ENCODE measurements at regions not wholly inside any gene's neighbourhood (a gene's known extent, or its start where the extent isn't known, plus 50 kb on each side); places are given as distances from the start of the nearest gene placed in this dataset.

- no peaks in the 10 kb centered on the region for H3K9me3 ChIP-seq (ENCODE audit: control extremely low read depth in 1 of 5, control insufficient read depth in 4 of 5, insufficient read depth in 2 of 5, low read depth in 1 of 5, low read length in 4 of 5)
- ChIA-PET CTCF (no interaction called here), POLR2A (no interaction called here)
- H3K27ac ChIP-seq (ENCODE audit: insufficient read depth in 1 of 2, low read depth in 1 of 2, low read length in 2 of 2, poor library complexity in 1 of 2, severe bottlenecking in 2 of 2) = no peak overlapping the region
- H3K36me3 ChIP-seq (ENCODE audit: control insufficient read depth in 4 of 4, insufficient read depth in 4 of 4, low read length in 3 of 4) = no peaks in the 10 kb centered on the region
- H3K4me1 ChIP-seq (ENCODE audit: control extremely low read depth in 1 of 4, control insufficient read depth in 4 of 4, insufficient read depth in 4 of 4, low read length in 3 of 4) = no peaks in the 10 kb centered on the region
- no peak for DNase-seq
- no peak overlapping the region for H3K4me3 ChIP-seq (ENCODE audit: control insufficient read depth in 1 of 7, extremely low read depth in 1 of 7, insufficient read depth in 4 of 7, low read depth in 2 of 7, low read length in 6 of 7)
- WGBS (ENCODE audit: insufficient coverage) = no CpG with 5 or more reads among the region's 3 CpGs
- no peaks in the 10 kb centered on the region for H3K27me3 ChIP-seq (replicated peaks in 2 of 5; ENCODE audit: control insufficient read depth in 4 of 5, insufficient read depth in 5 of 5, low read length in 4 of 5)
Measured at GRCh38 chr3:109930582-109930981, 593.2 kb upstream of the DPPA4 start.

- Histone ChIP-seq H3K9me3 (ENCODE audit: control extremely low read depth in 1 of 5, control insufficient read depth in 4 of 5, insufficient read depth in 2 of 5, low read depth in 1 of 5, low read length in 4 of 5) (no peaks in the 10 kb centered on the region), H3K36me3 (ENCODE audit: control insufficient read depth in 4 of 4, insufficient read depth in 4 of 4, low read length in 3 of 4) (no peaks in the 10 kb centered on the region), H3K4me1 (ENCODE audit: control extremely low read depth in 1 of 4, control insufficient read depth in 4 of 4, insufficient read depth in 4 of 4, low read length in 3 of 4) (no peaks in the 10 kb centered on the region), H3K27ac (ENCODE audit: insufficient read depth in 1 of 2, low read depth in 1 of 2, low read length in 2 of 2, poor library complexity in 1 of 2, severe bottlenecking in 2 of 2) (no peak overlapping the region), H3K27me3 (replicated peaks in 2 of 5; ENCODE audit: control insufficient read depth in 4 of 5, insufficient read depth in 5 of 5, low read length in 4 of 5) (no peaks in the 10 kb centered on the region), H3K4me3 (ENCODE audit: control insufficient read depth in 1 of 7, extremely low read depth in 1 of 7, insufficient read depth in 4 of 7, low read depth in 2 of 7, low read length in 6 of 7) (no peak overlapping the region)
- ChIA-PET CTCF (no interaction called here), POLR2A (no interaction called here)
- WGBS (ENCODE audit: insufficient coverage) = no CpG with 5 or more reads among the region's 1 CpG
- no peak for DNase-seq
Measured at GRCh38 chr3:109933576-109933975, 596.2 kb upstream of the DPPA4 start.

GRCh38 chr3:109939817-109940216 lies 602.5 kb upstream of the DPPA4 start:
- POLR2A ChIA-PET = no interaction called here
- Histone ChIP-seq H3K4me3 (ENCODE audit: control insufficient read depth in 1 of 7, extremely low read depth in 1 of 7, insufficient read depth in 4 of 7, low read depth in 2 of 7, low read length in 6 of 7) (no peak overlapping the region), H3K9me3 (ENCODE audit: control extremely low read depth in 1 of 5, control insufficient read depth in 4 of 5, insufficient read depth in 2 of 5, low read depth in 1 of 5, low read length in 4 of 5) (no peaks in the 10 kb centered on the region), H3K27ac (ENCODE audit: insufficient read depth in 1 of 2, low read depth in 1 of 2, low read length in 2 of 2, poor library complexity in 1 of 2, severe bottlenecking in 2 of 2) (no peak overlapping the region), H3K27me3 (replicated peaks in 2 of 5; ENCODE audit: control insufficient read depth in 4 of 5, insufficient read depth in 5 of 5, low read length in 4 of 5) (no peaks in the 10 kb centered on the region), H3K36me3 (ENCODE audit: control insufficient read depth in 4 of 4, insufficient read depth in 4 of 4, low read length in 3 of 4) (no peaks in the 10 kb centered on the region), H3K4me1 (ENCODE audit: control extremely low read depth in 1 of 4, control insufficient read depth in 4 of 4, insufficient read depth in 4 of 4, low read length in 3 of 4) (no peaks in the 10 kb centered on the region)
- WGBS (ENCODE audit: insufficient coverage) = no CpG with 5 or more reads among the region's 1 CpG
- DNase-seq = no peak
- CTCF ChIA-PET = no interaction called here

DNA sequence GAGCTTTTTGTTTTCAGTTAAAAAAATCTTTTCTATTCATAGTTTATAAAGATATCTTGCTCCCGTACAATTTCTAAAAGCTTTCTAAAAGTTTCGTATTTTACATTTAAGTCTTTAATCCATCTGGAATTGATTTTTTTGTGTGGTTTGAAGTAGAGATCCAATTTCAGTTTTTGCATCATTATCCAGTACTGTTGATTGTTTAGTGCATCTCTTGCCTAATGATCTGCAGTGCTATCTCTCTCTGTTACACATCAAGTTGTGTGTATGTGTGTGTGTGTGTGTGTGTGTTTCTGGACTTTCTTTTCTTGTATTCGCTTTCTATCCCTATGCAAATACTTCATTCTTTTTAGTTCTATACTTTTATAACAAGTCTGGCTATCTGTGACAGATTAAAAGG lies 605.8 kb upstream of the DPPA4 start:
- no peaks in the 10 kb centered on the region for H3K27me3 ChIP-seq (replicated peaks in 2 of 5; ENCODE audit: control insufficient read depth in 4 of 5, insufficient read depth in 5 of 5, low read length in 4 of 5)
- WGBS (ENCODE audit: insufficient coverage) = no CpG with 5 or more reads among the region's 3 CpGs
- POLR2A ChIA-PET = no interaction called here
- no peaks in the 10 kb centered on the region for H3K4me1 ChIP-seq (ENCODE audit: control extremely low read depth in 1 of 4, control insufficient read depth in 4 of 4, insufficient read depth in 4 of 4, low read length in 3 of 4)
- H3K27ac ChIP-seq (ENCODE audit: insufficient read depth in 1 of 2, low read depth in 1 of 2, low read length in 2 of 2, poor library complexity in 1 of 2, severe bottlenecking in 2 of 2) = no peak overlapping the region
- no peak for DNase-seq
- H3K9me3 ChIP-seq (ENCODE audit: control extremely low read depth in 1 of 5, control insufficient read depth in 4 of 5, insufficient read depth in 2 of 5, low read depth in 1 of 5, low read length in 4 of 5) = no peaks in the 10 kb centered on the region
- CTCF ChIA-PET = no interaction called here
- no peak overlapping the region for H3K4me3 ChIP-seq (ENCODE audit: control insufficient read depth in 1 of 7, extremely low read depth in 1 of 7, insufficient read depth in 4 of 7, low read depth in 2 of 7, low read length in 6 of 7)
- H3K36me3 ChIP-seq (ENCODE audit: control insufficient read depth in 4 of 4, insufficient read depth in 4 of 4, low read length in 3 of 4) = no peaks in the 10 kb centered on the region

DNA sequence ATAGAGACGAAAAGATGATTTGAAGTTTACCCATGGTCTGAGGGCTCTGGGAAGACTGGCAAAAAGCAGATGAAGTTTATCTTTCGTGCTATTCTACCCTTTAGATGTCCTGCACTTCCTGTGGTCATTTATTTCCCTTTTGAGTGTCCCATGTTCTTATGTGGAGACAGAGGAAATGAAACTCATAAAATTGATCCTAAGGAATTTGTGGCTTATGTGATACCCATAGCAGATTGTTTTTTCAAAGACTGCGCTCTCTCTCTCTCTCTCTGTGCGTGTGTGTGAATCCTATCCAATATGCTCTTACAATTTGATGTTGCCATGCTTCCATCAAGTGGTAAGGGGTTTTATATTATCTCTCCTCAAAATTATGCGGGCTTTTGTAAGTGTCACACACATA lies 607.5 kb upstream of the DPPA4 start:
- H3K9me3 ChIP-seq (ENCODE audit: control extremely low read depth in 1 of 5, control insufficient read depth in 4 of 5, insufficient read depth in 2 of 5, low read depth in 1 of 5, low read length in 4 of 5) = no peaks in the 10 kb centered on the region
- H3K4me3 ChIP-seq (ENCODE audit: control insufficient read depth in 1 of 7, extremely low read depth in 1 of 7, insufficient read depth in 4 of 7, low read depth in 2 of 7, low read length in 6 of 7) = no peak overlapping the region
- no peaks in the 10 kb centered on the region for H3K4me1 ChIP-seq (ENCODE audit: control extremely low read depth in 1 of 4, control insufficient read depth in 4 of 4, insufficient read depth in 4 of 4, low read length in 3 of 4)
- no peaks in the 10 kb centered on the region for H3K36me3 ChIP-seq (ENCODE audit: control insufficient read depth in 4 of 4, insufficient read depth in 4 of 4, low read length in 3 of 4)
- CTCF ChIA-PET = no interaction called here
- DNase-seq = no peak
- H3K27me3 ChIP-seq (replicated peaks in 2 of 5; ENCODE audit: control insufficient read depth in 4 of 5, insufficient read depth in 5 of 5, low read length in 4 of 5) = no peaks in the 10 kb centered on the region
- WGBS (ENCODE audit: insufficient coverage) = 29% methylated on average over 1 of the region's 5 CpGs
- H3K27ac ChIP-seq (ENCODE audit: insufficient read depth in 1 of 2, low read depth in 1 of 2, low read length in 2 of 2, poor library complexity in 1 of 2, severe bottlenecking in 2 of 2) = no peak overlapping the region
- POLR2A ChIA-PET = no interaction called here

DNA sequence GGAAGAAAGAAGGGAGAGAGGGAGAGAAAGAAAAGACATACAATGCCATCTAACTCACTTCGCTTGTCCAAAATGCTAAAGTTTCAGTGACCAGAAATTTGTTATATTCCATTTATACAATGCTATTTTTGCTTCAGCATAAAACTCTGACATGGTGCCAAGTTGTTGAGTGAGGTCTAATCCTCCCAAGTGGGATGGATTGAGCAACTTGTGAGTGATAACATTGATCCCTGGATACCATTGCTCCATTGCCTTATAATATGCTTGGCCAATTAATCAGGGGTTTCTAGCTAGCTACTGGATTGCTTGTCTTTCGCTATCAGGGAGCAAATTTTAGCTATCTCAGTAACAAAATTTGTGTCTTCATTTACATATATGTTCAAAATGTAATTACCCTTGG lies 615.6 kb upstream of the DPPA4 start:
- no peak for DNase-seq
- POLR2A ChIA-PET = no interaction called here

GRCh38 chr3:109963831-109964230 lies 626.5 kb upstream of the DPPA4 start:
- WGBS (ENCODE audit: insufficient coverage) = 12% methylated on average over 3 of the region's 4 CpGs
- Histone ChIP-seq H3K27me3 (replicated peaks in 2 of 5; ENCODE audit: control insufficient read depth in 4 of 5, insufficient read depth in 5 of 5, low read length in 4 of 5) (no peaks in the 10 kb centered on the region), H3K36me3 (ENCODE audit: control insufficient read depth in 4 of 4, insufficient read depth in 4 of 4, low read length in 3 of 4) (no peaks in the 10 kb centered on the region), H3K27ac (ENCODE audit: insufficient read depth in 1 of 2, low read depth in 1 of 2, low read length in 2 of 2, poor library complexity in 1 of 2, severe bottlenecking in 2 of 2) (no peak overlapping the region), H3K4me3 (ENCODE audit: control insufficient read depth in 1 of 7, extremely low read depth in 1 of 7, insufficient read depth in 4 of 7, low read depth in 2 of 7, low read length in 6 of 7) (no peak overlapping the region), H3K4me1 (ENCODE audit: control extremely low read depth in 1 of 4, control insufficient read depth in 4 of 4, insufficient read depth in 4 of 4, low read length in 3 of 4) (no peaks in the 10 kb centered on the region), H3K9me3 (ENCODE audit: control extremely low read depth in 1 of 5, control insufficient read depth in 4 of 5, insufficient read depth in 2 of 5, low read depth in 1 of 5, low read length in 4 of 5) (no peaks in the 10 kb centered on the region)
- no peak for DNase-seq
- CTCF ChIA-PET = no interaction called here
- POLR2A ChIA-PET = no interaction called here

More for the DNA sequence above, 615.6 kb upstream of the DPPA4 start:
- Histone ChIP-seq H3K27me3 (replicated peaks in 2 of 5; ENCODE audit: control insufficient read depth in 4 of 5, insufficient read depth in 5 of 5, low read length in 4 of 5) (no peaks in the 10 kb centered on the region), H3K9me3 (ENCODE audit: control extremely low read depth in 1 of 5, control insufficient read depth in 4 of 5, insufficient read depth in 2 of 5, low read depth in 1 of 5, low read length in 4 of 5) (no peaks in the 10 kb centered on the region), H3K27ac (ENCODE audit: insufficient read depth in 1 of 2, low read depth in 1 of 2, low read length in 2 of 2, poor library complexity in 1 of 2, severe bottlenecking in 2 of 2) (no peak overlapping the region), H3K4me1 (ENCODE audit: control extremely low read depth in 1 of 4, control insufficient read depth in 4 of 4, insufficient read depth in 4 of 4, low read length in 3 of 4) (no peaks in the 10 kb centered on the region), H3K4me3 (ENCODE audit: control insufficient read depth in 1 of 7, extremely low read depth in 1 of 7, insufficient read depth in 4 of 7, low read depth in 2 of 7, low read length in 6 of 7) (no peak overlapping the region), H3K36me3 (ENCODE audit: control insufficient read depth in 4 of 4, insufficient read depth in 4 of 4, low read length in 3 of 4) (no peaks in the 10 kb centered on the region)
- CTCF ChIA-PET = no interaction called here
- WGBS (ENCODE audit: insufficient coverage) = no CpG with 5 or more reads among the region's 2 CpGs

- H3K9me3 ChIP-seq (ENCODE audit: control extremely low read depth in 1 of 5, control insufficient read depth in 4 of 5, insufficient read depth in 2 of 5, low read depth in 1 of 5, low read length in 4 of 5) = no peaks in the 10 kb centered on the region
- CTCF ChIA-PET = no interaction called here
- H3K27ac ChIP-seq (ENCODE audit: insufficient read depth in 1 of 2, low read depth in 1 of 2, low read length in 2 of 2, poor library complexity in 1 of 2, severe bottlenecking in 2 of 2) = no peak overlapping the region
- H3K36me3 ChIP-seq (ENCODE audit: control insufficient read depth in 4 of 4, insufficient read depth in 4 of 4, low read length in 3 of 4) = no peaks in the 10 kb centered on the region
- no peak for DNase-seq
- no peaks in the 10 kb centered on the region for H3K4me1 ChIP-seq (ENCODE audit: control extremely low read depth in 1 of 4, control insufficient read depth in 4 of 4, insufficient read depth in 4 of 4, low read length in 3 of 4)
- H3K27me3 ChIP-seq (replicated peaks in 2 of 5; ENCODE audit: control insufficient read depth in 4 of 5, insufficient read depth in 5 of 5, low read length in 4 of 5) = no peaks in the 10 kb centered on the region
- WGBS (ENCODE audit: insufficient coverage) = no CpG with 5 or more reads among the region's 4 CpGs
- POLR2A ChIA-PET = no interaction called here
- no peak overlapping the region for H3K4me3 ChIP-seq (ENCODE audit: control insufficient read depth in 1 of 7, extremely low read depth in 1 of 7, insufficient read depth in 4 of 7, low read depth in 2 of 7, low read length in 6 of 7)
Measured at GRCh38 chr3:109973733-109974132, 636.4 kb upstream of the DPPA4 start.

Measured in common myeloid progenitor, CD34-positive (primary cell).